ENCODE measurements at regions not wholly inside any gene's neighbourhood (a gene's known extent, or its start where the extent isn't known, plus 50 kb on each side); places are given as distances from the start of the nearest gene placed in this dataset.

GRCh38 chr1:218164111-218164929 lies 120.8 kb upstream of the RRP15 start:
- in situ Hi-C loops (cut with MboI): no loop called here
- TF ChIP-seq SIX5 (IDR thresholded peaks at IDR 0.05; ENCODE audit: borderline replicate concordance in 1 of 2, insufficient read depth in 1 of 2, low read depth in 1 of 2, low read length in 2 of 2) (no peak), RBM17 (IDR thresholded peaks at IDR 0.05; ENCODE audit: borderline replicate concordance, low read depth, low read length) (no peak), PBX2 (CRISPR knock-in tag; IDR thresholded peaks at IDR 0.05; ENCODE audit: low read depth) (no peak), PBX2 (tag; conservative IDR thresholded peaks at IDR 0.05; ENCODE audit: low read depth) (no peak), ZNF282 (CRISPR knock-in tag; IDR thresholded peaks at IDR 0.05) (no peak), POLR2B (IDR thresholded peaks at IDR 0.05; ENCODE audit: low read depth, partially characterized antibody) (no peak), RNF2 (IDR thresholded peaks at IDR 0.05) (no peak), PTTG1 (tag; IDR thresholded peaks at IDR 0.05; ENCODE audit: low read depth) (no peak), MAFK (IDR thresholded peaks at IDR 0.05; ENCODE audit: low read length) (no peak), TBP (optimal IDR thresholded peaks at IDR 0.05; ENCODE audit: low read depth, low read length) (no peak), HCFC1 (IDR thresholded peaks at IDR 0.05; ENCODE audit: low read depth, low read length) (no peak)
- TF ChIP-seq, protein P1, sequence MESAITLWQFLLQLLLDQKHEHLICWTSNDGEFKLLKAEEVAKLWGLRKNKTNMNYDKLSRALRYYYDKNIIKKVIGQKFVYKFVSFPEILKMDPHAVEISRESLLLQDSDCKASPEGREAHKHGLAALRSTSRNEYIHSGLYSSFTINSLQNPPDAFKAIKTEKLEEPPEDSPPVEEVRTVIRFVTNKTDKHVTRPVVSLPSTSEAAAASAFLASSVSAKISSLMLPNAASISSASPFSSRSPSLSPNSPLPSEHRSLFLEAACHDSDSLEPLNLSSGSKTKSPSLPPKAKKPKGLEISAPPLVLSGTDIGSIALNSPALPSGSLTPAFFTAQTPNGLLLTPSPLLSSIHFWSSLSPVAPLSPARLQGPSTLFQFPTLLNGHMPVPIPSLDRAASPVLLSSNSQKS (CRISPR knock-in tag; IDR thresholded peaks at IDR 0.05): no peak
- TF ChIP-seq, protein P2, sequence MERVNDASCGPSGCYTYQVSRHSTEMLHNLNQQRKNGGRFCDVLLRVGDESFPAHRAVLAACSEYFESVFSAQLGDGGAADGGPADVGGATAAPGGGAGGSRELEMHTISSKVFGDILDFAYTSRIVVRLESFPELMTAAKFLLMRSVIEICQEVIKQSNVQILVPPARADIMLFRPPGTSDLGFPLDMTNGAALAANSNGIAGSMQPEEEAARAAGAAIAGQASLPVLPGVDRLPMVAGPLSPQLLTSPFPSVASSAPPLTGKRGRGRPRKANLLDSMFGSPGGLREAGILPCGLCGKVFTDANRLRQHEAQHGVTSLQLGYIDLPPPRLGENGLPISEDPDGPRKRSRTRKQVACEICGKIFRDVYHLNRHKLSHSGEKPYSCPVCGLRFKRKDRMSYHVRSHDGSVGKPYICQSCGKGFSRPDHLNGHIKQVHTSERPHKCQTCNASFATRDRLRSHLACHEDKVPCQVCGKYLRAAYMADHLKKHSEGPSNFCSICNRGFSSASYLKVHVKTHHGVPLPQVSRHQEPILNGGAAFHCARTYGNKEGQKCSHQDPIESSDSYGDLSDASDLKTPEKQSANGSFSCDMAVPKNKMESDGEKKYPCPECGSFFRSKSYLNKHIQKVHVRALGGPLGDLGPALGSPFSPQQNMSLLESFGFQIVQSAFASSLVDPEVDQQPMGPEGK (CRISPR knock-in tag; IDR thresholded peaks at IDR 0.05; ENCODE audit: borderline replicate concordance): no peak
- TF ChIP-seq, protein P3, sequence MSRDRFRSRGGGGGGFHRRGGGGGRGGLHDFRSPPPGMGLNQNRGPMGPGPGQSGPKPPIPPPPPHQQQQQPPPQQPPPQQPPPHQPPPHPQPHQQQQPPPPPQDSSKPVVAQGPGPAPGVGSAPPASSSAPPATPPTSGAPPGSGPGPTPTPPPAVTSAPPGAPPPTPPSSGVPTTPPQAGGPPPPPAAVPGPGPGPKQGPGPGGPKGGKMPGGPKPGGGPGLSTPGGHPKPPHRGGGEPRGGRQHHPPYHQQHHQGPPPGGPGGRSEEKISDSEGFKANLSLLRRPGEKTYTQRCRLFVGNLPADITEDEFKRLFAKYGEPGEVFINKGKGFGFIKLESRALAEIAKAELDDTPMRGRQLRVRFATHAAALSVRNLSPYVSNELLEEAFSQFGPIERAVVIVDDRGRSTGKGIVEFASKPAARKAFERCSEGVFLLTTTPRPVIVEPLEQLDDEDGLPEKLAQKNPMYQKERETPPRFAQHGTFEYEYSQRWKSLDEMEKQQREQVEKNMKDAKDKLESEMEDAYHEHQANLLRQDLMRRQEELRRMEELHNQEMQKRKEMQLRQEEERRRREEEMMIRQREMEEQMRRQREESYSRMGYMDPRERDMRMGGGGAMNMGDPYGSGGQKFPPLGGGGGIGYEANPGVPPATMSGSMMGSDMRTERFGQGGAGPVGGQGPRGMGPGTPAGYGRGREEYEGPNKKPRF (IDR thresholded peaks at IDR 0.05; ENCODE audit: low read depth, low read length): no peak

More at GRCh38 chr1:218164111-218164929, 120.8 kb upstream of the RRP15 start:
- H3K9me3 ChIP-seq (replicated peaks; ENCODE audit: control insufficient read depth, insufficient read depth, low read depth, low read length): no peaks in the 10 kb centered on the region
- no peak overlapping the region for H3K4me2 ChIP-seq (ENCODE audit: insufficient read depth, low read length)
- no peaks in the 10 kb centered on the region for H3K36me3 ChIP-seq (ENCODE audit: control insufficient read depth, insufficient read depth, low read length)
- no peak overlapping the region for H3K9ac ChIP-seq (ENCODE audit: insufficient read depth in 1 of 2, low read depth in 2 of 2, low read length in 2 of 2)
- peaks cover 0 to 3% of the 10 kb centered on the region in 2 experiments; a peak in 1 of 5 replicates for H3K4me1 ChIP-seq (replicated peaks in 1 of 2; ENCODE audit: control insufficient read depth in 2 of 2, insufficient read depth in 2 of 2, low read length in 2 of 2)
- intact Hi-C loops (cut with micrococcal nuclease): no loop called here
- 13% methylated on average over 58 of the region's 68 CpGs for WGBS (ENCODE audit: insufficient coverage, low coverage, missing lambda C conversion rate)
- ChIA-PET POLR2A (no interaction called here), CTCF (ENCODE audit: low intra/inter-chr PET ratio) (no interaction called here)
- no peak overlapping the region for H2AFZ ChIP-seq (ENCODE audit: low read depth, low read length)
- no peak for FAIRE-seq
- no peaks in the 10 kb centered on the region for H3K9me1 ChIP-seq (ENCODE audit: control insufficient read depth, insufficient read depth, low read length)
- no peaks in the 10 kb centered on the region for H3K79me2 ChIP-seq (ENCODE audit: control insufficient read depth, insufficient read depth, low read length)
- no TSS peak for BruUV-seq (replicated peaks)
- peak; percentile 40; the same call in 2 of the 3 replicates for ATAC-seq
- DNase-seq (ENCODE audit: extremely low read depth in 1 of 4, low spot score in 3 of 4): no peak
- 0 out of 5 replicates have a peak, but pooled peaks cover 2 to 5% of the 10 kb centered on the region in 2 experiments for H3K27me3 ChIP-seq (ENCODE audit: control insufficient read depth in 2 of 2, insufficient read depth in 2 of 2, low read length in 2 of 2)
- no peak overlapping the region for H3K27ac ChIP-seq (ENCODE audit: extremely low read depth, low read depth, low read length)
- no peak overlapping the region for H3K4me3 ChIP-seq
- no peaks in the 10 kb centered on the region for H4K20me1 ChIP-seq (replicated peaks; ENCODE audit: control insufficient read depth, insufficient read depth, low read length)

Measured in K562 (cell line).